Mesenchymal stem cell (in vitro differentiated cells and primary cell): ENCODE measurements at regions not wholly inside any gene's neighbourhood (a gene's known extent, or its start where the extent isn't known, plus 50 kb on each side); places are given as distances from the start of the nearest gene placed in this dataset.

Experiments used
- DNase-seq: peaks from one replicate; pipeline ENCODE4 v3.0.0-alpha.2; 2013
- H2AFZ ChIP-seq: one replicate; pipeline ENCODE4 v1.6.1; 2013; ENCODE audit warnings: low read depth, mild to moderate bottlenecking, control low read depth, inconsistent platforms, low read length, moderate library complexity
- H2AK5ac ChIP-seq: 2 replicates; pipeline ENCODE4 v1.6.1; 2013; ENCODE audit warnings: low read length, moderate library complexity, mild to moderate bottlenecking, inconsistent platforms; ENCODE audit not compliant: severe bottlenecking
- H2BK120ac ChIP-seq: one replicate; pipeline ENCODE4 v1.6.1; 2013; ENCODE audit warnings: low read depth, mild to moderate bottlenecking, inconsistent platforms, low read length, moderate library complexity
- H2BK12ac ChIP-seq, 2 experiments: one replicate each; pipeline ENCODE4 v1.6.1; 2013; ENCODE audit warnings: inconsistent platforms in 2 of 2, low read length in 2 of 2, mild to moderate bottlenecking in 2 of 2, moderate library complexity in 2 of 2, control low read depth in 1 of 2
- H2BK15ac ChIP-seq: one replicate; pipeline ENCODE4 v1.6.1; 2013; ENCODE audit warnings: mild to moderate bottlenecking, low read depth, inconsistent platforms; ENCODE audit not compliant: poor library complexity, severe bottlenecking
- H2BK5ac ChIP-seq: 2 replicates; pipeline ENCODE4 v1.6.1; 2013; ENCODE audit warnings: low read depth, mild to moderate bottlenecking, low read length, control low read depth, inconsistent platforms; ENCODE audit not compliant: poor library complexity, severe bottlenecking
- H3K14ac ChIP-seq, 2 experiments: one replicate each; pipeline ENCODE4 v1.6.1; 2013; ENCODE audit warnings: inconsistent platforms in 2 of 2, low read length in 2 of 2, control low read depth in 1 of 2, mild to moderate bottlenecking in 1 of 2, moderate library complexity in 1 of 2
- H3K18ac ChIP-seq, 2 experiments: one replicate each; pipeline ENCODE4 v1.6.1; 2013; ENCODE audit warnings: inconsistent platforms in 2 of 2, low read length in 2 of 2, control low read depth in 1 of 2, low read depth in 1 of 2, mild to moderate bottlenecking in 1 of 2
- H3K23ac ChIP-seq, 2 experiments: one replicate each; pipeline ENCODE4 v1.6.1; 2013; ENCODE audit warnings: inconsistent platforms in 2 of 2, low read length in 2 of 2, mild to moderate bottlenecking in 2 of 2, moderate library complexity in 2 of 2, control low read depth in 1 of 2
- H3K27ac ChIP-seq: 2 replicates; pipeline ENCODE4 v1.5.1; 2013; ENCODE audit warnings: mild to moderate bottlenecking, moderate library complexity, low read length, control low read depth, inconsistent platforms; ENCODE audit not compliant: poor library complexity, severe bottlenecking
- H3K27me3 ChIP-seq, 2 experiments: 2 replicates each; pipeline versions ENCODE4 v1.6.1 to v1.7.0; 2013; ENCODE audit warnings: low read length in 2 of 2, mild to moderate bottlenecking in 2 of 2, moderate library complexity in 2 of 2, control low read depth in 1 of 2, inconsistent platforms in 1 of 2; ENCODE audit not compliant: control insufficient read depth in 1 of 2, insufficient read depth in 1 of 2
- H3K36me3 ChIP-seq, 2 experiments: 2 replicates each; pipeline versions ENCODE4 v1.6.1 to v1.7.0; 2013; ENCODE audit warnings: low read length in 2 of 2, control low read depth in 1 of 2, inconsistent platforms in 1 of 2, low read depth in 1 of 2, mild to moderate bottlenecking in 1 of 2; ENCODE audit not compliant: insufficient read depth in 2 of 2, control insufficient read depth in 1 of 2
- H3K4ac ChIP-seq, 2 experiments: one replicate each; pipeline ENCODE4 v1.6.1; 2013; ENCODE audit warnings: inconsistent platforms in 2 of 2, low read length in 2 of 2, mild to moderate bottlenecking in 2 of 2, moderate library complexity in 2 of 2, control low read depth in 1 of 2, low read depth in 1 of 2
- H3K4me1 ChIP-seq: 2 replicates; pipeline ENCODE4 v1.6.1; 2013; ENCODE audit warnings: low read depth, low read length, control low read depth; ENCODE audit not compliant: control insufficient read depth, insufficient read depth
- H3K4me2 ChIP-seq: 2 replicates; pipeline ENCODE4 v1.6.1; 2013; ENCODE audit warnings: low read length, mild to moderate bottlenecking, inconsistent platforms; ENCODE audit not compliant: poor library complexity, severe bottlenecking
- H3K4me3 ChIP-seq, 2 experiments: 2 replicates each; pipeline versions ENCODE4 v1.5.1 to v1.7.0; 2013; ENCODE audit warnings: low read length in 2 of 2, mild to moderate bottlenecking in 2 of 2, control low read depth in 1 of 2, low read depth in 1 of 2; ENCODE audit not compliant: insufficient read depth in 1 of 2
- H3K79me1 ChIP-seq: replicated peaks from 2 replicates; pipeline ENCODE4 v1.6.1; 2013; ENCODE audit warnings: mild to moderate bottlenecking, control low read depth, low read length, inconsistent platforms; ENCODE audit not compliant: poor library complexity, severe bottlenecking
- H3K9ac ChIP-seq: 2 replicates; pipeline ENCODE4 v1.7.0; 2013; ENCODE audit warnings: mild to moderate bottlenecking, low read length, moderate library complexity
- H3K9me3 ChIP-seq: 2 replicates; pipeline ENCODE4 v1.7.0; 2013; ENCODE audit warnings: mild to moderate bottlenecking, low read length; ENCODE audit not compliant: control insufficient read depth
- H4K8ac ChIP-seq: one replicate; pipeline ENCODE4 v1.6.1; 2013; ENCODE audit warnings: inconsistent platforms, mild to moderate bottlenecking, low read length, moderate library complexity
- H4K91ac ChIP-seq: one replicate; pipeline ENCODE4 v1.6.1; 2013; ENCODE audit warnings: mild to moderate bottlenecking, low read length, inconsistent platforms
- WGBS: methylation state at CpG from one replicate; pipeline ENCODE4 v1.1.7; 2013; ENCODE audit warnings: mixed read lengths; 5-methylcytosine and 5-hydroxymethylcytosine counted together

DNA sequence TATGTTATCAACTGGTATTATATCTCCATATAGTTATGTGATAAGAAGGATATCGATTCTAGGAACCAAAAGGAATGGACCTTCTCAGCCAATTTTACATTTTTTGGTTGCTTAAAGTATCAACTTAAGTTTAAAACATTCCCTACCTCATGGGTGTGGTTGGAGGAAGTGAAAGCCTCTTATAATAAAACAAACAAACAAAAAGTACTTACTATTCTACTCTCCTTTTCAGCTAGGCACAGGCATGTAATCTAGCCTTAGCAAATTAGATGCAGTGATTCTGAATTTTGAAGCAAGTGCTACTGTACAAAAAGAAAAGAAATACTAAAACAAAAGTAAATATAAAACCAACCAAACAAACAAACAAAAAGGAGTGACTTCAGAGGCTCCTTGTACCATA, 485.4 kb downstream of the C4orf33 start:
- no peak overlapping the region for H3K14ac ChIP-seq
- no peak overlapping the region for H2BK5ac ChIP-seq
- WGBS, result no CpG with 5 or more reads among the region's 1 CpG
- H3K9ac ChIP-seq, result no peak overlapping the region
- DNase-seq, result no peak
- H2BK15ac ChIP-seq, result no peak overlapping the region
- no peak overlapping the region for H2BK120ac ChIP-seq
- no peaks in the 10 kb centered on the region for H3K36me3 ChIP-seq
- H3K23ac ChIP-seq, result no peak overlapping the region
- no peak overlapping the region for H3K18ac ChIP-seq
- H3K4me3 ChIP-seq, result no peak overlapping the region
- H3K4me2 ChIP-seq, result no peak overlapping the region
- H4K8ac ChIP-seq, result no peak overlapping the region
- no peak overlapping the region for H3K27ac ChIP-seq
- peaks cover 15% of the 10 kb centered on the region for H3K9me3 ChIP-seq
- no peak overlapping the region for H2AFZ ChIP-seq
- no peaks in the 10 kb centered on the region for H3K79me1 ChIP-seq
- H3K4ac ChIP-seq, result no peak overlapping the region
- peaks cover 1% of the 10 kb centered on the region for H3K4me1 ChIP-seq
- no peaks in the 10 kb centered on the region for H3K27me3 ChIP-seq
- no peak overlapping the region for H4K91ac ChIP-seq
- no peak overlapping the region for H2BK12ac ChIP-seq
- no peak overlapping the region for H2AK5ac ChIP-seq

DNA sequence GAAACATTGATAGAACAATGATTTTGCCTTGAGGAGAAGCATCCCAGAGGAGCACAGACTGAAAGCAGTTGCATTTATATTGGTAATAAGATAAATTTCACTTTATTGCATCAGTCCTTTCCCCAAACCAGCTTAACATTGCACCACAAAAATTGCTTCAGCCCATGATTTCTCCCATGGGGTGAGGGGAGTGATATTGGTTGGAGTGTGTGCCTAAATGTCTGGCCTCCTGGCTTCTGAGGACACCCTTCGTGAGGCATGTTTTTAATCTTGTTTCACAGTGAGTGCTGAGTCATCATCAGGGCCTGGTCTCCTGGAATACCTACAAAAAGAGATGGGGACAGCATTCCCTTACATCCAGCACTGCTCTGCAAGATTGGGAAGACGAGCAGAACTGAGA, 487.9 kb downstream of the C4orf33 start:
- DNase-seq, result no peak
- Histone ChIP-seq H3K4me3 (no peak overlapping the region), H4K8ac (no peak overlapping the region), H2AFZ (no peak overlapping the region), H2AK5ac (no peak overlapping the region), H3K27me3 (no peaks in the 10 kb centered on the region), H2BK5ac (no peak overlapping the region), H3K18ac (no peak overlapping the region), H3K27ac (no peak overlapping the region), H3K4me2 (no peak overlapping the region), H3K23ac (no peak overlapping the region), H2BK15ac (no peak overlapping the region), H3K4ac (no peak overlapping the region), H3K14ac (no peak overlapping the region), H3K9me3 (peaks cover 21% of the 10 kb centered on the region), H3K79me1 (no peaks in the 10 kb centered on the region), H3K9ac (peak overlapping the region; percentile 72), H4K91ac (no peak overlapping the region), H2BK12ac (no peak overlapping the region), H3K36me3 (no peaks in the 10 kb centered on the region), H2BK120ac (no peak overlapping the region), H3K4me1 (no peaks in the 10 kb centered on the region)
- 25% methylated on average over 2 of the region's 2 CpGs for WGBS

DNA sequence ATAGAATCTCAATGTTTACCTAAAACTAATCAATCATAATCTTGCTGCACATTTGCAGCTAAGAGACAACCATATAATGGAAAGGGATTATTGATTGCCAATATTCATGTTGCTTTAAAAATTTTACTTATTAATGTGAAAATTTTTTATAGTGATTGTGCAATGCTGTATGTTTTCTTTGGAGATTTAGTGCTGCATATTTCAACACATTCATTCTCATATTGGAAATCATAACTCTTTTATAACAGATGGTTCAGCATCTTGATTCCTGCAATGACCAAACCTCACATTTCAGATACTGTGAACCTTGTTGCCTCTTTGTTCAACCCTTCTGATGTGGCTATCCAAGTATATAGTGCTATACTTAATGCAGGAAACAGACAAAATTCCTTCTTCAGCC, 502.6 kb downstream of the C4orf33 start:
- no peak for DNase-seq
- no peak overlapping the region for H3K27ac ChIP-seq
- H3K23ac ChIP-seq, result no peak overlapping the region
- H3K27me3 ChIP-seq, result no peaks in the 10 kb centered on the region
- no peak overlapping the region for H3K4me2 ChIP-seq
- no peak overlapping the region for H2AK5ac ChIP-seq
- H4K8ac ChIP-seq, result no peak overlapping the region
- no peak overlapping the region for H3K9ac ChIP-seq
- H3K79me1 ChIP-seq, result no peaks in the 10 kb centered on the region
- no peak overlapping the region for H3K4me3 ChIP-seq
- H2AFZ ChIP-seq, result no peak overlapping the region
- no peak overlapping the region for H2BK12ac ChIP-seq
- H3K9me3 ChIP-seq, result peaks cover 10% of the 10 kb centered on the region
- H3K4ac ChIP-seq, result no peak overlapping the region
- H2BK15ac ChIP-seq, result no peak overlapping the region
- H3K14ac ChIP-seq, result no peak overlapping the region
- H3K36me3 ChIP-seq, result no peaks in the 10 kb centered on the region
- H2BK5ac ChIP-seq, result no peak overlapping the region
- H4K91ac ChIP-seq, result no peak overlapping the region
- H3K18ac ChIP-seq, result no peak overlapping the region
- no peaks in the 10 kb centered on the region for H3K4me1 ChIP-seq
- no peak overlapping the region for H2BK120ac ChIP-seq

DNA sequence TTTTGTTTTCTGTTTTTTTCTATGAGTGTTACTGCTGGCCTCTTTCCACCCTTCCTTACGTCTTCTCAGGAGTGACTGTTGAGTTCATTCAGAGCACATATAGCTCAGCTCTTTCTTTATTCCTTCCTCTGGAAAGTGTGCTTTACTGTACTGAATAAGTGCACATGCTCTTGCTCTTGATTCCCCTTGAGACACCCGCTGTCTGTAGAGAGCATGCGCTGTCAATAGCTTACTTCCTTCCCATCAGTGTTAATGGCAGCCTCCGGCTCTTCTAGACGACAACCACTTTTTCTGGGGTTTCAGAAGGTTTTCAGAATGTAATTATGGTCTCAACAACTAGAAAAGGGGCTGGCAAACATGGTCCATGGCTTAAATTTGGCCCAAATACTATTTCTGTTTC, 504.9 kb downstream of the C4orf33 start:
- H3K9me3 ChIP-seq, result no peaks in the 10 kb centered on the region
- H3K14ac ChIP-seq, result no peak overlapping the region
- no peak for DNase-seq
- 83% methylated on average over 4 of the region's 5 CpGs for WGBS
- H3K27me3 ChIP-seq, result no peaks in the 10 kb centered on the region
- no peaks in the 10 kb centered on the region for H3K4me1 ChIP-seq
- H3K79me1 ChIP-seq, result no peaks in the 10 kb centered on the region
- H2BK15ac ChIP-seq, result no peak overlapping the region
- no peak overlapping the region for H3K4ac ChIP-seq
- H4K91ac ChIP-seq, result no peak overlapping the region
- H3K27ac ChIP-seq, result no peak overlapping the region
- no peak overlapping the region for H3K9ac ChIP-seq
- H3K18ac ChIP-seq, result no peak overlapping the region
- no peak overlapping the region for H2BK12ac ChIP-seq
- no peak overlapping the region for H4K8ac ChIP-seq
- H2BK120ac ChIP-seq, result no peak overlapping the region
- no peaks in the 10 kb centered on the region for H3K36me3 ChIP-seq
- H3K4me2 ChIP-seq, result no peak overlapping the region
- H3K23ac ChIP-seq, result no peak overlapping the region
- H2AFZ ChIP-seq, result no peak overlapping the region
- H3K4me3 ChIP-seq, result no peak overlapping the region
- no peak overlapping the region for H2BK5ac ChIP-seq
- H2AK5ac ChIP-seq, result no peak overlapping the region
